WI38 (cell line): ENCODE measurements at regions not wholly inside any gene's neighbourhood (a gene's known extent, or its start where the extent isn't known, plus 50 kb on each side); places are given as distances from the start of the nearest gene placed in this dataset.

Experiments used
- H3K4me3 ChIP-seq: 2 replicates; pipeline ENCODE4 v1.5.1; 2011; ENCODE audit warnings: low read depth, mild to moderate bottlenecking, control low read depth, low read length
- TF ChIP-seq, protein P1 (sequence below): IDR thresholded peaks from 2 replicates; pipeline ENCODE4 v1.5.1; 2012; ENCODE audit warnings: low read depth, mild to moderate bottlenecking, control low read depth, low read length

GRCh38 chr4:58961925-58962324 lies 1851.7 kb upstream of the IGFBP7 start:
- TF ChIP-seq, protein P1, sequence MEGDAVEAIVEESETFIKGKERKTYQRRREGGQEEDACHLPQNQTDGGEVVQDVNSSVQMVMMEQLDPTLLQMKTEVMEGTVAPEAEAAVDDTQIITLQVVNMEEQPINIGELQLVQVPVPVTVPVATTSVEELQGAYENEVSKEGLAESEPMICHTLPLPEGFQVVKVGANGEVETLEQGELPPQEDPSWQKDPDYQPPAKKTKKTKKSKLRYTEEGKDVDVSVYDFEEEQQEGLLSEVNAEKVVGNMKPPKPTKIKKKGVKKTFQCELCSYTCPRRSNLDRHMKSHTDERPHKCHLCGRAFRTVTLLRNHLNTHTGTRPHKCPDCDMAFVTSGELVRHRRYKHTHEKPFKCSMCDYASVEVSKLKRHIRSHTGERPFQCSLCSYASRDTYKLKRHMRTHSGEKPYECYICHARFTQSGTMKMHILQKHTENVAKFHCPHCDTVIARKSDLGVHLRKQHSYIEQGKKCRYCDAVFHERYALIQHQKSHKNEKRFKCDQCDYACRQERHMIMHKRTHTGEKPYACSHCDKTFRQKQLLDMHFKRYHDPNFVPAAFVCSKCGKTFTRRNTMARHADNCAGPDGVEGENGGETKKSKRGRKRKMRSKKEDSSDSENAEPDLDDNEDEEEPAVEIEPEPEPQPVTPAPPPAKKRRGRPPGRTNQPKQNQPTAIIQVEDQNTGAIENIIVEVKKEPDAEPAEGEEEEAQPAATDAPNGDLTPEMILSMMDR: no peak
- H3K4me3 ChIP-seq: no peak overlapping the region

- TF ChIP-seq, protein P1: no peak
- H3K4me3 ChIP-seq: no peak overlapping the region
Measured at GRCh38 chr4:58962424-58962823, 1852.2 kb upstream of the IGFBP7 start.

DNA sequence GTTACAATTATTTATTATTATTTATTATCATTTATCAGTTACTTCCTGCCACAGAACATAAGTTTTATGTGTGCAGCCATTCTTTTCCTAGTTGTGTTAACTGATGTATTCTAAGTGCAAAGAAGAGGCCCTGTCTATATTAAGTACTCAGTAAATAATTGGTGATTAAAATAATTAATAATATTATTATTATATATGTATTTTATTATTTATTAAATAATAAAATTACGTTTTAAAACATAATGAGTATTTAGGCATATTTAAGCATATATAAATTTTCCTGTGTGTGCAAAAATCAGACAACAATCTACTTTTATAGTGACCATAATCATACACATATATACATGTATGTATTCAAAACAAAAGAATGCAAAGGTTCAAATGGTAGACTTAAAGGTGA lies 1871.6 kb upstream of the IGFBP7 start:
- TF ChIP-seq, protein P1: no peak
- H3K4me3 ChIP-seq: no peak overlapping the region

DNA sequence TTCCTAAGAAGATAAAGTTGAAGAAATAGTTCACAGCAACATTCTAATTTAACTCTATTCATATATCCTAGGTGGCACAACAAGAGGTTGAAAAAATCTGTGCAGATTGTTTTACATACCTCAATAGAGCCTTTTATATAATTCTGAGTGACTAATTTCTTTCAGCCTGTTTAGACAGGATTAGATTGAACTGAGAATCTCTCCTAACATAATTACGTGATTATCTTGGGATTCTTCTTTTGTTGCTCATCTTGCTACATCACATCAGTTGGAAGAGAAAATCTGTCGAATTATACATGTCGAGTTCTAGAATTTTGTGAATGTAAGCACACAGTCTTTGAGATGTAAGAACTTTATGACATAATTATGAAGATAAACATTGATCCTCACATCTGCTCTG lies 1873.7 kb upstream of the IGFBP7 start:
- TF ChIP-seq, protein P1: no peak

DNA sequence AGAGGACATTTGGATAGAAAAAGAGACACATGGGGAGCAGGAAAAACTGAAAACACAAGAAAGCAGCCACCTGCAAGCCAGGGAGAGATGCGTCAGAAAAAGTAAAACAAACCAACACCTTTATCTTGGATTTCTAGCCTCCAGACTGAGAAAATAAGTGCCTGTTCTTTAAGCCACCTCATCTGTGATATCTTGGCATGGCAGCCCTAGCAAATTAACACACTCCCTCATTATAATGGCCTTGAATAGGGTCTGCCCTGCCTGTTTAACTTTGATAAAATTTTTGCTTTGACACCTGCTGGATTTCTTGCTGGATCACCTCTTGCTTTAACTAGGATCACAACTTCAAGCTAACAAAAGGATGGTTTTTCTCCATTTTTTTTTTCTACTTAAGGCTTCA lies 1892.0 kb upstream of the IGFBP7 start:
- H3K4me3 ChIP-seq: no peak overlapping the region
- TF ChIP-seq, protein P1: no peak

More for the DNA sequence above, 1873.7 kb upstream of the IGFBP7 start:
- H3K4me3 ChIP-seq: no peak overlapping the region

DNA sequence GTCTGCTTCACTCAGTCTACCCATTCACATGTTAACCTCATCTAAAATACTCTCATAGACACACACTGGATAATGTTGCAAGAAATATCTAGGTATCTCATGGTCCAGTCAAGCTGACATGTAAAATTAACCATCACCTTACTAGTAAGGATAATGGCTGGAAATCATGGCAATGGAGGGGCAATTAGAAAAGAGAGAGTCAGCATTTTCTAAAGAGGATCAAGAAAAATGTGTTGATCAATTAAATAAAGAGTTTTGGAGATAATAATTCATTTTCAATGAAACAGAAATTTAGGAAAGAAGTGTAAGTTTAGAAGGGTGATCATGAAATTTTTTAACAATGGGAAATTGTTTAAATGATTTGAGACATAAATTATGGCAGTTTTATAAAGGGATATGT lies 1914.1 kb upstream of the IGFBP7 start:
- TF ChIP-seq, protein P1: no peak

DNA sequence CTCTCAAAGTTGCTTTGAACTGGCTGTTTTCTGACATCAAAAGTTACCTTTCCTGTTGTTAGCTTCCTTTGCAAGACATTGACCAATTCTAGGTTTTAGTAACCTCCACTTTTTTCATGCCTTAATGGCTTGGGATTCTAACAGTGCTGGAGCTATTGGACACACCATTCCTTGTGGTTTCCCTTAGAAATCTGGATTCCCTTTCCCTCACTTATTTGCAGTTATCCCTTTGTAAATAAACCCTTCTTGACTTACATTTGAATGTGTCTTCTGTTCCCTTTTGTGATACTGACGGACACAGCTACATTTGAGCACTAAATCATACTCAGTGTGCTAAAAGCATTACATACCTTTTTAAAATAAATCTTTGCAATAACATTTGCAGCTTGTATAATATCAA lies 1927.6 kb upstream of the IGFBP7 start:
- TF ChIP-seq, protein P1: no peak

More for the DNA sequence above, 1914.1 kb upstream of the IGFBP7 start:
- H3K4me3 ChIP-seq: no peak overlapping the region

More for the DNA sequence above, 1927.6 kb upstream of the IGFBP7 start:
- H3K4me3 ChIP-seq: no peak overlapping the region
